ENCODE measurements at regions not wholly inside any gene's neighbourhood (a gene's known extent, or its start where the extent isn't known, plus 50 kb on each side); places are given as distances from the start of the nearest gene placed in this dataset.

DNA sequence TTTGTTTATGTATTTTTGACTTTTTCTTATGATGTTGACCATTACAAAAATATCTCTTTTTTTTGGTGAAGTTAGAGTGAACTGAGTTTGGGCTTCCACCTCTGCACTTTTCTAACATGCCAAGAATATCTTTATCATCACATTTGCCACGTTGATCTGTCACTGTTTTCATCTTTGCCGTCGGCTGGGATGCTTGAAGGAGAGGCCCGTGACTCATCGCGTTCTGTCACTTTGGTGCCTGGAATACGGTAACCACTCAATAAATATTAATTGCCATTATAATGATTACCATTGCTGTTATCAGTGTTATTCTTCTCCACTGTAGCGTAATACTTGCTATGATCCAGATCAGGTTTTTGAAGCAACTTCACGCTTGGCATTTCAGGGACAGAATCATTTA is 350.8 kb upstream of the PFKP start:
- H3K4me3 Mint-ChIP-seq, result no peak overlapping the region
- no peak overlapping the region for H3K27ac Mint-ChIP-seq
- DNase-seq, result no peak
- no peaks in the 10 kb centered on the region for H3K36me3 Mint-ChIP-seq (ENCODE audit: low read depth)
- H3K9me3 Mint-ChIP-seq, result peaks cover 36% of the 10 kb centered on the region
- H3K4me1 Mint-ChIP-seq (ENCODE audit: low read depth), result no peaks in the 10 kb centered on the region
- H3K27me3 Mint-ChIP-seq (ENCODE audit: insufficient read depth), result no peaks in the 10 kb centered on the region
- TF ChIP-seq, protein P1, sequence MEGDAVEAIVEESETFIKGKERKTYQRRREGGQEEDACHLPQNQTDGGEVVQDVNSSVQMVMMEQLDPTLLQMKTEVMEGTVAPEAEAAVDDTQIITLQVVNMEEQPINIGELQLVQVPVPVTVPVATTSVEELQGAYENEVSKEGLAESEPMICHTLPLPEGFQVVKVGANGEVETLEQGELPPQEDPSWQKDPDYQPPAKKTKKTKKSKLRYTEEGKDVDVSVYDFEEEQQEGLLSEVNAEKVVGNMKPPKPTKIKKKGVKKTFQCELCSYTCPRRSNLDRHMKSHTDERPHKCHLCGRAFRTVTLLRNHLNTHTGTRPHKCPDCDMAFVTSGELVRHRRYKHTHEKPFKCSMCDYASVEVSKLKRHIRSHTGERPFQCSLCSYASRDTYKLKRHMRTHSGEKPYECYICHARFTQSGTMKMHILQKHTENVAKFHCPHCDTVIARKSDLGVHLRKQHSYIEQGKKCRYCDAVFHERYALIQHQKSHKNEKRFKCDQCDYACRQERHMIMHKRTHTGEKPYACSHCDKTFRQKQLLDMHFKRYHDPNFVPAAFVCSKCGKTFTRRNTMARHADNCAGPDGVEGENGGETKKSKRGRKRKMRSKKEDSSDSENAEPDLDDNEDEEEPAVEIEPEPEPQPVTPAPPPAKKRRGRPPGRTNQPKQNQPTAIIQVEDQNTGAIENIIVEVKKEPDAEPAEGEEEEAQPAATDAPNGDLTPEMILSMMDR (IDR thresholded peaks at IDR 0.05), result no peak

DNA sequence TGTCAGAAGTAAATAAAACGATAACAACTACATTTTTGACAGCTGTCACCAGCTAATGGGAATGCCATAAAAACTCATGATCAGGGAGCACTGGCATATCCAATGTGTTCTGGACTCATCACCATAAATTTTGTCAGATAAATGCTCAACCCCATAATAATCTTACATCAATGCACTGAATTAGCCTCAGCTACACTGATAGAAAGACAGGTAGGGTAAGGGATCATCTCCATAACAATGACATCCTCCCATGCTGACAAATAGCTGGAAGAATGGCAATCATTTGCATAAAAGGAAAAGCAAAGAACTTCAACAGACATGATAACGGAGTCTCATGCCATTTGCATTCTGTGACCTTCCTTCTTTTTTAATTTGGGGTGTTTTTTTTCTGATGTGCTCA is 352.8 kb upstream of the PFKP start:
- DNase-seq, result no peak
- no peaks in the 10 kb centered on the region for H3K4me1 Mint-ChIP-seq (ENCODE audit: low read depth)
- no peaks in the 10 kb centered on the region for H3K27me3 Mint-ChIP-seq (ENCODE audit: insufficient read depth)
- no peak overlapping the region for H3K27ac Mint-ChIP-seq
- no peaks in the 10 kb centered on the region; the same call in 1 of the 2 replicates for H3K36me3 Mint-ChIP-seq (ENCODE audit: low read depth)
- TF ChIP-seq, protein P1 (IDR thresholded peaks at IDR 0.05), result no peak
- H3K9me3 Mint-ChIP-seq, result peaks cover 44% of the 10 kb centered on the region
- no peak overlapping the region for H3K4me3 Mint-ChIP-seq

DNA sequence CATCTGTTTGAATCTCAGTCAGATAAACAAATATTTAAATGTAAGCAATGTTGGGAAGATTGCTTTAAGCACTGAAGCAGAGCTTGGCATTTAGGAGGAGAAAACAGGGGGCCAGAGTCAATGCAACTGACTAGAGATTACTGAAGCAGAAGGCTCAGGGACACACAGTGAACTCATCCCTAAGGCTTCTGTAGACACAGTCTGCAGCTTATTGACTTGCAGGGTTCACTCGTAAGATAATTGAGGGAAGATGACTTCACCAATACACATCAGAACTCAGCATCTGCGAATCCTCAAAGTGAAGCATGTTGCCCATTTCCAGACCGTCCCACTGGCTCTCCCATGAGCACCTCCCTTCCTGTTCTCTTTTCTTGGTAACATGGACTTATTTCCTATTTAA is 363.4 kb upstream of the PFKP start:
- H3K9me3 Mint-ChIP-seq, result peaks cover 40% of the 10 kb centered on the region
- no peak overlapping the region for H3K27ac Mint-ChIP-seq
- no peak for DNase-seq
- TF ChIP-seq, protein P1 (IDR thresholded peaks at IDR 0.05), result no peak
- H3K36me3 Mint-ChIP-seq (ENCODE audit: low read depth), result no peaks in the 10 kb centered on the region
- H3K27me3 Mint-ChIP-seq (ENCODE audit: insufficient read depth), result no peaks in the 10 kb centered on the region
- H3K4me3 Mint-ChIP-seq, result no peak overlapping the region
- no peaks in the 10 kb centered on the region for H3K4me1 Mint-ChIP-seq (ENCODE audit: low read depth)

DNA sequence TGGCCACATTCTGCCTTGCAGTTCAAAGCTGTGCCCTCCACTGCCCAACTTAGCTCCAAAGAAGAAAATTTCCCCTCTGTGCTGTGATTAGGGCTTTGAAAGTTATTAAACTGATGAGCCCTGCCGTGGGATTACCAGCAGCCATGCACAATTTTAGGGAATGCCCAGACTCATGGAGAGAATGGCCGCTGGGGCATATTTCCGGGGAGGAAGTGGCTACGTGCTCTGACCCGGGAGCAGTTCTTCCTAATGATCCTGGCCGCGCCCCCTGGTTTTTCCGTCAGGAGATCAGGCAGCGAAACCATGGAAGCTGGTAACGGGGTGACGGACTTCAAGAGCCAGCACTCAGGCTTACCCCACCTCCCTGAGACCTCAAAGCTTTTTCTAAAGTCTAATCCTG is 365.5 kb upstream of the PFKP start:
- Mint-ChIP-seq H3K9me3 (peaks cover 35% of the 10 kb centered on the region), H3K36me3 (ENCODE audit: low read depth) (no peaks in the 10 kb centered on the region), H3K4me1 (ENCODE audit: low read depth) (no peaks in the 10 kb centered on the region), H3K27me3 (ENCODE audit: insufficient read depth) (no peaks in the 10 kb centered on the region), H3K4me3 (no peak overlapping the region), H3K27ac (no peak overlapping the region)
- DNase-seq, result no peak
- TF ChIP-seq, protein P1 (IDR thresholded peaks at IDR 0.05), result no peak

DNA sequence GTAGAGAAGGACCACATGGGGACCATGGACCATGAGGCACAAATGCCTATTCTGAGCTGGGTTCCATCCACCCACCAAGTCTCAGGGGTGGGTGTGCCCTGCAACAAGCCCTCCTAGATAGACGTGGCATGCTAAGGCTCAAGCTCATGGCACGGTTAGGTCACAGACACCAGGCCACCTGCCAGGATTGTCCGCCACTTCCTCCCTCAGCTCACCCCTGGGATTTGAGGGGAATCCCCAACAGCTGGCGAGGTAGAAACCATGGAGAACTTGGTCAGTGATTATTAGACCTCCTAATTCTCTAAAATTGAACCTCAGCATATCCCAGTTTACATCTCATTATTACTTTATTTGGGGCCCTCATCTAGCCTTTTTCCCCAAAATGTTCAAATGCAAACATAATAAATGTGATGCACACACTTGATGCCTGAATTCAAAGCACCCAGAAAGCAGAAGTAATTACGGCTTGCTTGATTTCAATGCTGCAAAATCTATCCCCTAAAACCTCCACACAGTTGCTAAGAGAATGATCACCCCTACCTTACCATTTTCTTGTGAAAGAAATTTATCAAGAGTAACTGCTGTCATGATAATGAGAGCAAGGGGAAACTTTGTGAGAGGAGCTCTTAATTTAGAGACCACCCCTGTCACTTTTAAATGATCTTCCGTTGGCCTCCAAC is 366.6 kb upstream of the PFKP start:
- Mint-ChIP-seq H3K9me3 (peaks cover 42% of the 10 kb centered on the region), H3K36me3 (ENCODE audit: low read depth) (no peaks in the 10 kb centered on the region), H3K27ac (no peak overlapping the region), H3K27me3 (ENCODE audit: insufficient read depth) (no peaks in the 10 kb centered on the region), H3K4me1 (ENCODE audit: low read depth) (no peaks in the 10 kb centered on the region), H3K4me3 (no peak overlapping the region)
- TF ChIP-seq, protein P1 (IDR thresholded peaks at IDR 0.05), result no peak
- no peak for DNase-seq

All from HFFc6 (cell line).